SIG-M5 treated with dmso at 0.1 percent for 504 hours (cell line): ENCODE measurements at regions not wholly inside any gene's neighbourhood (a gene's known extent, or its start where the extent isn't known, plus 50 kb on each side); places are given as distances from the start of the nearest gene placed in this dataset.
"Not testable (repeated sequence)": the region's sequence is repeated elsewhere in the genome, so short reads cannot be mapped to it uniquely, and the experiment has no call there.

Experiments
- DNase-seq: peaks from one replicate; lab custom pipeline; 2025; ENCODE audit not compliant: unreplicated experiment; lab: John Stamatoyannopoulos, UW

DNA sequence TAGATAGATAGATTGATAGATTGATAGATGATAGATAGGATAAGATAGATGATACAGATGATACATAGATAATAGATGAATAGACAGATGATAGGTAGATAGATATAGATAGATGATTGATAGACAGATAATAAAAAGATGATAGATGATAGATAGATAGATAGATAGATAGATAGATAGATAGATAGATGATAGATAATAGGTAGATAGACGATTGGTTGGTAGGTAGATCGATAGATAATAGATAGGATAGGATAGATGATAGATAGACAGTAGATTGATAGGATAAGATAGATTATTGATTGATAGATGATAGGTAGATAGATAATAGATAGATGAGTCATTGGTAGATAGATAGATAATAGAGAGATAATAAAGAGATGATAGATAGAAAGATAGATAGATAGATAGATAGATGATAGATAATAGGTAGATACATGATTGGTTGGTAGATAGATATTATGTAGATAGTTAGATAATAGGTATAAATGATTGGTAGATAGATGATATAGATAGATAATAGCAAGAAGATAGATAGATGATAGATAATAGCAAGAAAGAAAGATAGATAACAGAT lies 109.4 kb upstream of the C16orf82 start:
- no peak for DNase-seq

DNA sequence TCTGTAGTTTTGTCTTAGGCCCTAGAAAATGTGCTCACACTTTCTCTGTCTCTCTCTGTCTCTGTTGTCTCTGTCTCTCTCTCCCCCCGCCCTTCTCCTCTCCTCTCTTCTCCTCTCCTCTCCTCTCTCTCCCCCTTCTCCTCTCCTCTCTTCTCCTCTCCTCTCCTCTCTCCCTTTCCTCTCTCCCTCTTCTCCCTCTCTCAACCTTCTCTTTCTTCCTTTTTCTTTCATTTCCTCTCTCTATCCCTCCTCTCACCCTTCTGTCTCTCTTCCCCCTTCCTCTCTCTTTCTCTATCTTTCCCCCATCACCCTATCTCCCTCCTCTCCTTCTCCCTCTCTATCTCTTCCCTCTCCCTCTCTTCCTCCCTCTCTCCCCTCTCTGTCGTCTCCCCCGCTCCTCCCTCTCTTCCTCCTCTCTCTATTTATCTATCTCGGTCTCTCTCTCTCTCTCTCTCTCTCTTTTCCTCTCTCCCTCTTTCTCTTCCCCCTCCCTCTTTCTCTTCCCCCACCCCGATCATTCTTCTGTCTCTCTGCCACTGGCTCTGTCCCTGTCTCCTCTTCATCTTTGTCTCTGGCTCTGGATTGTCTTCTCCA lies 107.2 kb upstream of the C16orf82 start:
- DNase-seq, result no peak

DNA sequence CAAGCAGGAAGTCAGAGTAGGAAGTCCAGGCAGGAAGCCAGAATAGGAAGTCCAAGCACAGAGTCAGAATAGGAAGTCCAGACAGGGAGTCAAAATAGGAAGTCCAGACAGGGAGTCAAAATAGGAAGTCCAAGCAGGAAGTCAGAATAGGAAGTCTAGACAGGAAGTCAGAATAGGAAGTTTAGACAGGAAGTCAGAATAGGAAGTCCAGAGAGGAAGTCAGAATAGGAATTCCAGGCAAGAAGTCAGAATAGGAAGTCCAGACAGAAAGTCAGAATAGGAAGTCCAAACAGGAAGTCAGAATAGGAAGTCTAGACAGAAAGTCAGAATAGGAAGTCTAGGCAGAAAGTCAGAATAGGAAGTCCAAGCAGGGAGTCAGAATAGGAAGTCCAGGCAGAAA lies 105.3 kb upstream of the C16orf82 start:
- DNase-seq, result no peak

DNA sequence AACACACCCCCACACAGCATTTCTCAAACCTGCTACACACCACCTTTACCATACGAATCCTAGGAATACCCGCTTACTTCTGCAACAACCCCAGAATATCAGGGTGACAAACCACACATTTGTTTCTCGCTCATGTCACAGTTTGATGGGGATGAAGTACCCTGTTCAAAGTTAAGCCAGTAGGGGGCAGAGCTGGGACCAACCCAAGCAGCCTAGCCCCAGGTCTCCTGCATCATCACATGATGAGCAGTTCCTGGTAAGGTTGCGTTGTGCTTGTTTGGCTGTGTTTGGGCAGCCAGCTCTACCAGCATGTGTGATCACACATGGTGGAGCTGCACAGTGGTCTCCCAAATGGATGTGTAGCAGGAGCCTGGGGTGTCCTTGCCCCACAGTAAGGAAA lies 103.6 kb upstream of the C16orf82 start:
- DNase-seq, result no peak

DNA sequence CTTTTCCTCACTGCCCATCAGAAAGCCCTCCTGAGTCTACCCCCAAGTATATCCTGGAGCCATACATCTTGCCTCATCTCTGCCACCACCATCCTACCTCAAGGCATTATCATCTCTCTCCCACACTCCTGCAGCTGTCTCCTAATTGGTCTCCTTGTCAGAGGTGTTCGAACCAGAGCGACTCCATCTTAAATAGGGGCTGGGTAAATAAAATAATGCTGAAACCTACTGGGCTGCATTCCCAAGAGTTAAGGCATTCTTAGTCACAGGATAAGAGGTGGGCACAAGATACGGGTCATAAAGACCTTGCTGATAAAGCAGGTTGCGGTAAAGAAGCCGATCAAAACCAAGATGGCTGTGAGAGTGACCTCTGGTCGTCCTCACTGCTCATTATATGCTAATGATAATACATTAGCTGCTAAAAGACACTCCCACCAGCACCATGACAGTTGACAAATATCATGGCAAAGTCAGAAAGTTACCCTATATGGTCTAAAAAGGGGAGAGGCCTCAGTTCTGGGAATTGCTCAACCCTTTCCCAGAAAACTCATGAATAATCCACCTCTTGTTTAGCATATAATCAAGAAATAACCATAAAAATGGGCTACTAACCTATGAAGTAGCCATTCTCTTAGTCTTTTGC lies 97.0 kb upstream of the C16orf82 start:
- DNase-seq, result no peak

DNA sequence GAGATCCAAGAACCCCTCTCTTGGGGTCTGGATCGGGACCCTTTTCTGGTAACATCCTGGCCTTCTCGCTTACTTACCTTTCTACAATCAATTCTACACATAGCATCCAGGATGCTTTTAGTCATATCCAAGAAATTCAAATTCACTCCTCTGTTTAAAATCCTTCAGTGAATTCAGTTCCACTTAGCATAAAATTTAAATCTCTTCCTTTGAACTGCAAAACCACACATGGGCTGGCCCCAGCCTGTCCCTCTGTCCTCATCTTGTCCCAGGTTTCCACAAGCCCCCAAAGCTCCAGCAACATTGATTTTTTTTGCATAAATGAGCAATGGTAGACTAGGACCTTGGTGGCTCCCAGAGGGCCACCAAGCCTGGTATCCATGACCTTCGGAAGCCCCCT lies 96.4 kb upstream of the C16orf82 start:
- no peak for DNase-seq

DNA sequence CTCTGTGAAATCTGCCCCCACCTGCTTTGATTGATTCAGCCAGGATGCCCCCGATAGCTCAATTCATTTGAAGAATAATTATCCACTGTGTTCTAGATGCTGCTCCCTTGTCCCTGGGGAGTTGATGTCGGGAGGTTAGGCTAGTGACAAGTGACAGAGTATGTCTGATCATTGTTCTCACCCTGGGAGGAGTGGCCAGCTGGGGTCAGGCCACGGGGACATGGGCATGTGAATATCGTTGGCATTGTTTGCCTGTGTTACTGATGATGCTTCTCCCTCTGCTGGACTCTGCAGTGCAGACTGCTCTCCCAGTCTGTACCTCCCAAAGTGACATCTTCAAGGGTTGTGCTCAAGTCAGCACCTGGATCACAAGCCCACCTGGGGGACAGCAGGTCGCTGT lies 89.9 kb upstream of the C16orf82 start:
- DNase-seq, result no peak

DNA sequence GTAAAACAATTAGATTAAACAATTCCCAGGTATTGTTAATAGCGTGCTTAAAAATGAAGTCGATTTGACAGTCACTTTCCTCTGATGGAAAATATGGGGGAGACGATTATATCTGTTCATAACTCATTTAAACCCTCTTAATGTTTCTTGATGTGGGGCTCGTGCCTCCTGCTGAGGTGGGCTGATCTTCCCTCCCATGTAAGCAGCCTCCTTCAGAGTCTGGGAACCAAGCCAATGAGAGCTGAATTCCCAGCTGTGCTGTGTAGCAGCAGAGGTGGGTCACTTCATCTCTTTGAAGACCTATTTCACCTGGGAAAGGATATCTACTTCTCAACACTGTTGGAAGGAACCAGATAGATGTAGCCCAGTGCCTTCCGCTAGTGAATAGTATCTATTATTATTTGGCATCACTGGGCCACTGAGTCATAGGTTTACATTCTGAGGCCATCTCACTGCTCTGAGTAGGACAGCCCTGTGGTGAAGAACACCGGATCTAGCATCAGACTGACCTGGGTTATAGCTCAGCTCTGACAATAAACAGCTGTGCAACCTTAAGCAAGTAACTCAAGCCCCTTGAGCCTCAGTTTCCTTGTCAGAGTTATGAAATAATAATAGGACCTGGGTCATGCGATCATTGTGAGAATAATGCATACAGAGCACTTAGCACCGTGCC lies 85.3 kb upstream of the C16orf82 start:
- no peak for DNase-seq

DNA sequence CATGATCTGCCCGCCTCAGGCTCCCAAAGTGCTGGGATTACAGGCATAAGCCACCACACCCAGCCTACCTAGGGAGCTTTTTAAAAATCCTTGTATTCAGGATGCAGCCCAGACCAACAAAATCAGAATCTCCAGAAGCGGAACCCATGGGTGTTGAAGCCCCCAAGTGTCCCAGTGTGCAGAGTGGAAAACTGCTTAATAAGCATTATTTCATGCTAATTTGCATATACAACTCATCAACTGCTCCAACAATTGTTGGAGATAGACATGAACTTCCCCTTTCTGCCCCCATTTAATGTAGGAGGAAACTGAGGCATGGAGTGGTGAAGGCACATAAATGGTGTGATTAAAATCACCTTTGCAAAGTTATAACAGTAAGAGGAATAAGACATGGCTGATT lies 84.3 kb upstream of the C16orf82 start:
- DNase-seq, result no peak

DNA sequence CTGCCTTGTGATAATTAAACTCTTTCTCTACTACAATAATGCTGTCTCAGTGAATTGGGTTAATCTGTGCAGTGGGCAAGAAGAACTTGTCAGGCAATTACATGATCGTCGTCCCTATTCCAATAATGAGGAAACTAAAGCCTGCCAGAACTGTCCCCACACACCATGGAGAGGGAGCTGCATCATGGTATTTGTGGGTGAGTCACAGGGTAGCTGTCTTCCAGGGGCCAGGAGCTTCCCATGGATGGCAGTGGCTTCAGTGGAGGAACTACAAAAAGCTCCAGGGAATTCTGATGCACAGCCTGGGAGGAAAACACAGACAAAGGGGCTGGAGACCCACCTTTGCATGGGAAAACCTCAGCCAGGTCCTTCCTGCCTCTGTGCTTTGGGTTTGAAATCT lies 83.3 kb upstream of the C16orf82 start:
- DNase-seq, result no peak

DNA sequence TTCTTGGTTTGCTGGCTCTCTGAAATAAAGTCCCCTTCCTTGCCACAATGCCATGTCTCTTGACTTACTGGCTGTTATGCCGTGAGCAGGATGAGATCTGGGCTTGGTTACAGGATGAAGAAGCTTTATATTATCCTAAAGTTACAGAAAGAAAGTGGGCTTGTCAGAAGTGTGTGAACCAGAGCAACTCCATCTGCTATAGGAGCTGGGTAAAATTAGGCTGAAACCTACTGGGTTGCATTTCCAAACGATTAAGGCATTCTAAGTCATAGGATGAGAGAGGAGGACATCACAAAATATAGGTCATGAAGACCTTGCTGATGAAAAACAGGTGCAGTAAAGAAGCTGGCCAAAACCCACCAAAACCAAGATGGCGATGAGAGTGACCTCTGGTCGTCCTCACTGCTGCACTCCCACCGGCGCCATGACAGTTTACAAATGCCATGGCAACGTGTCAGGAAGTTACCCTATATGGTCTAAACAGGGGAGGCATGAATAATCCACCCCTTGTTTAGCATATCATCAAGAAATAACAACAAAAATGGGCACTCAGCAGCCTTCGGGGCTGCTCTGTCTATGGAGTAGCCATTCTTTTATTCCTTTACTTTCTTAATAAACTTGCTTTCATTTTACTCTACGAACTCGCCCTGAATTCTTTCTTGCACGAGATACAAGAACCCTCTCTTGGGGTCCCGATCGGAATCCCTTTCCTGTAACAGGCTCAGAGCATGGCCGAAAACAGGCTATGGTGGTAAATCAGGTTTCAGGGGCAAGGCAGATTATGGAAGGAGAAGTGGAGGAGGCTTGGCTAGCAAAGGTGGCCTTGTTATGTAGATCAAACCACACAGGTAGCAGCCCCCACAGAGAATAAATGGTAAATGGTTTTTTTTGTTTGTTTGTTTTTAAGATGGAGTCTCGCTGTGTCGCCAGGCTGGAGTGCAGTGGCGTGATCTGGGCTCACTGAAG lies 81.3 kb upstream of the C16orf82 start:
- DNase-seq, result no peak

DNA sequence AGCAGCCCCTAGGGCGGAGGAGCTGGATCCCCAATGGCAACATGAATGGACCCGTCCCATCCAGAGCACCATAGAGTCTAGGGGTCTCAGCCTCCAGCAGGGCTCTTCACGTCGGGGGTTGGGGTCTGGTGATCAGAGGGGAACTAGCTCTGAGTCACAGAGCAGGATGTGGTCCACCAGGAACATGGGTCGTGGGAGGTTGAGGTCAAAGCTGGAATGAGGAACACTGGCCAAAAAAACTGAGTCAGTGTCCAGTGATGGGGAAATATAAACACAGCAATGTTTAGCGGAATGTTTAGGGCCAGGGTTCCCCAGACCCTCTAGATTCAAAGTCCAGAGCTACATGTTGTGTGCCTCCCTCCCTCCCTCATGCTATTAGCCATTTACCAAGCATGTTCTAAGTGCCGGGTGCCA lies 79.1 kb upstream of the C16orf82 start:
- no peak for DNase-seq

DNA sequence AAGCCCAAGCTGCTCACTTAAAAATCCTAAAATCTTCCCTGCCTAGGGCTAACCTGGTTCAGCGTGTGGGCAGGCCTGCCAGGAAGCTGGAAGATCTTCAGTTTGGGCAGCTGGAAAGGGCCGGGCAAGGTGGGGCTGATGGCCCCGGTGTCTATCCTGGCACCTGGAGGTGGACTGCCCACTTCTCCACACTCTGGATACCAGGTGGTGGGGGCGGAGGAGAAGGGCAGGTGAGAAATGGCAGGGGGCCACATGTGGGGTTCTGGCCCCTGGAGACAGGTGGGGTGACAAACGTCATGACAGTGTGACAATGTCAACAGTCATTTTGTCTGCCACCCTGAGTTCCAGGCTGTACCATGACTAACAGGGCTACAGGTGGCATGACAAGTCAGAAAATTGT lies 78.5 kb upstream of the C16orf82 start:
- no peak for DNase-seq

DNA sequence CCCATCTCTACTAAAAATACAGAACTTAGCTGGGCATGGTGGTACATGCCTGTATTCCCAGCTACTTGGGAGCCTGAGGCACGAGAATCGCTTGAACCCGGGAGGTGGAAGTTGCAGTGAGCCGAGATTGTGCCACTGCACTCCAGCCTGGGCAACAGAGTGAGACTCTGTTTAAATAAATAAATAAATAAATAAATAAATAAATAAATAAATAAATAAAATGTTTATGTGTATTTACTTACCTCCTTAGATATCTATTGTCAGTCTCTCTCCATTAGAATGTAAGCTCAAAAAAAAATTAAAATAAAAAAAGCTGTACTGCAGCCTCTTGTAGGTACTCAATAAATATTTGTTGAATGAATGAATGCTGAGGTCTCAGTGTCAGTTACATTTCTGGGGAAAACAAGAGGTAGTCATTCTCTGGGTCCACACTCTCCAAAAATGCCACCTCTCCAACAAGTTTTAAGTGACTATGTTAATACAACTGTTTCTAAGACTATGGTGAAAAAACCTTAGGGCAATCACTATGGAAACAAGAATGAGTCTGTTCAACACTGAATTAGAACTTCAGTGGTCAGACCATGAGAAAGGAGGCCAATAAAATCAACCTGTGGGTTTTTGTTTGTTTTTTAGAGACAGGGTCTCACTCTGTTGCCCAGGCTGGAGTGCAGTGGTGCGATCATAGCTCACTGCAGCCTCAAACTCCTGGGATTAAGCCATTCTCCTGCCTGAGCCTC lies 76.2 kb upstream of the C16orf82 start:
- not testable (repeated sequence) for DNase-seq

DNA sequence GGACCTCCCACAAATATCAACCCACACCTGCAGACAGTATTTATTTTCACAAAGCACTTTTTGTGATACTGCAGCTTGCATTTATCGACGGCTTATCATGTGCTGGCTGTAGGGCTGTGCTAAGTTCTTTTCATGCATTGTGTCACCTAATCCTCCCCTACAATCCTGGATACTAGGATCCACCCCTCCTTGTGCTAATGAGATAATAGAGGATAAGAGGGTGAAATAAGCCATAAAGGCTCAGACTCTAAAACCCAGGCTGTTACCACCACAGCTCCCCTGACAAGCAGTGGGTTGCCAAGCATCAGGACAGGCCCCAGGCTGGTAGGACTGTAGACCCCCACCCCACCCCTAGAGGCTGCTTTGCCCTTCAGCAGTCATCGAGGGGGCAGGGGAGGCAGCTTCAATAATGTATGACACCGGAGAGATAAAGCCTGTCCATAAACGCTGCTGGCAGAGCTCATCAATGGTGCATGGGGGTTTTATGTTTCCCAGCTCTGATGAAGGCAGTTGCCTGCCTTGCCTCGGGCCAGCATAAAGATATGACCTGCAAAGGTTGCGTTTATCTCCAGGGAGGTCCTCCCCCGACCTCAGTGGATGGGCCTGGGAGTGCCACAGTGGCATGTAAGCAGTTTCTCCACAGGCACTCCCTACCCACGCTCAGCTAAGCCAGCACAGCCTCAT lies 73.9 kb upstream of the C16orf82 start:
- no peak for DNase-seq

DNA sequence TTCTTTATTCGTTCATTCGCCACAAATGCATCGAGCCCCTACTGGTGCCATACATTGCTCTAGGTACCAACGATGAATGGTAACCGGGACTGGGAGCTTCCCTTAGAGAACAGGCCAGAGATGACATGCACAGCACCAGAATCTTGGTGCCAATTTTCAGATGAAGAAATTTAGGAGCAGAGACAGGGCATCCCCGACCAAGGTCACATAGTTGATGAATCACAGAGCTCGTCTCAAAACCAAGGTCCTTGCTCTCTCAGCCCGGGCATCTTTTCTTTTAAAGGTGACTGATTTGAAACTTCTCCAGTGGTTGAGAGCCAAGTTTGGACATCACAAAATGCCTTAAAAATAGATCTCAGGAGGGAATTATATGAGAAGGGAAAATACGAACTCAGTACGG lies 73.2 kb upstream of the C16orf82 start:
- no peak for DNase-seq

DNA sequence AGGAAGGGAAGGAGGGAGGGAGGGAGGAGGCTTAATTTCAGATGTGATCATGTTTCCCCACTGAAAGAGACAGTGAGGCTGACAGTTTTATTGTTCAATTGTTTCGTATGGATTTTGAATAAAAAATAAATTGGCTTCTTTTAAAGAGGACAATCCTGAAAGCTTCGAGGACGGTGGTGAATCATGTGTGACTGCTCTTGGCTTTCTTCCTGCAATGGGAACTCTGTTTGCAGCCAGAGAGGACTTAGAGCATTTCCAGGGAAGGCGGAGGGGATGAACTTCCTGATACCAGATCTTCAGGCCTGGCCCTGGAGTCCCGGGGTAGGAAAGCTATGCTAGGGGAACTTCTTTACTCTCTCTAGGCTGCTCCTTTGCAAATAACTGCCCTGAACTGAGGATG lies 72.8 kb upstream of the C16orf82 start:
- DNase-seq, result no peak

DNA sequence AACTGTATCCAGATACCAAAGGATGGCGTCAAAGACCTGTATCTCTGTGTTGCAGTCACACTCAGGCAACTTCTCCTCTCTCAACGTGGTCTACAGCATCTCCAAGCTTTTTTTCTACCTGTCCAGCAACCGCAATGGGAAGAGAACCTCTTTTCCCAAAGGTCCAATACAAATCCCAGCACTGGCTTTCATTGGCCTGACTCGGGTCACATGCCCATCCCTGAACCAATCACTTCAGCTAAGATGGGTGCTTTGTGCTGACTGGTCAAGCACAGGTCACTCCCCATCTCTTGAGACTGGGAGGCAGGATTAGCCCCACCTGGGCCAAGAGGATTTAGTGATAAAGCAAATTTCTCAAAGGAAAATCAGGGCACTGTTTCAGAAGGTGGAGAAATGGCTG lies 71.2 kb upstream of the C16orf82 start:
- no peak for DNase-seq

DNA sequence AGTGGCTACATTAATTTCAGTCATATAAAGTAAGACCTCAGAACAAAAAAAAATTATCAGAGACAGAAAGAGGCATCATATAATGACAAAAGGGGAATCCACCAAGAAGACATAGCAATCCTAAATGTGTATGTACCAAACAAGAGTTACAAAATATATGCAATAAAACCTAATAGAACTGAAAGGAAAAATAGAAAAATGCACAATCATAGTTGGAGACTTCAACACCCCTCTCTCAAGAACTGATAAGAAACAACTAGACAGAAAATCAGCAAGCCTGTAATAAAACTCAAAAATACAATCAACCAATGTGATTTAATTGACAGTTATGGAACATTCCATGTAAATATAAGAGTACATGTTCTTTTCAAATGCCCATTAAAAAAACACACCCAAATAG lies 61.3 kb upstream of the C16orf82 start:
- no peak for DNase-seq
